ENCODE measurements at regions not wholly inside any gene's neighbourhood (a gene's known extent, or its start where the extent isn't known, plus 50 kb on each side); places are given as distances from the start of the nearest gene placed in this dataset.

DNA sequence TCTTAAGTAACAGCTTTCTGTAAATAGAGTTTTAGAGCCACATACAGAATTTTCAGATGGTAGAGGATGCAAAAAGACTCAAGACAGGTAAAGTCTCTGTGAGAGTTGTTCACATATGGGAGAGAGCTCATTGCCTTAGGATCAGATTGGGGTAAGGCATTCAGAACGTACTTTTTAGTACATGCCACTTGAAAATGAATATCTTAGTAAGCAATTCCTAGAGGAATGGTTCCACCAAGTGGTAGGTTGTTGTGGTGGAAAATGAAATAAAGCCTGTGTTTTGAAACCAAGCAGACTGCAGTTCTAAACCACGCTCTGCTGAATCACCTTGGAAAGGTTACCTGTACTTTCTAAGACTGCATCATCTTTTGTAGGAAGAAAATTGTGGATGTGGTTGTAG, 547.0 kb upstream of the LCORL start:
- Histone ChIP-seq H3K4me3 (no peak overlapping the region), H3K27ac (no peak overlapping the region), H3K4me1 (no peaks in the 10 kb centered on the region), H3K9me3 (peaks cover 0 to 3% (median 0%) of the 10 kb centered on the region in 3 donors), H3K36me3 (replicated peaks in 1 of 2; ENCODE audit: insufficient read depth in 1 of 2, low read depth in 2 of 2) (no peaks in the 10 kb centered on the region), H3K27me3 (no peaks in the 10 kb centered on the region)
- intact Hi-C loops (cut with DNase I), result no loop called here
- peak in 4 of 7 experiments; percentile 15 to 46 (median 27) for TF ChIP-seq CTCF (IDR thresholded peaks at IDR 0.05)
- TF ChIP-seq POLR2A (IDR thresholded peaks at IDR 0.05), result no peak
- DNase-seq (no peak), ATAC-seq (peak; percentile 55)
- 33 to 42% methylated on average over 2 of the region's 2 CpGs for WGBS, 2 donors

DNA sequence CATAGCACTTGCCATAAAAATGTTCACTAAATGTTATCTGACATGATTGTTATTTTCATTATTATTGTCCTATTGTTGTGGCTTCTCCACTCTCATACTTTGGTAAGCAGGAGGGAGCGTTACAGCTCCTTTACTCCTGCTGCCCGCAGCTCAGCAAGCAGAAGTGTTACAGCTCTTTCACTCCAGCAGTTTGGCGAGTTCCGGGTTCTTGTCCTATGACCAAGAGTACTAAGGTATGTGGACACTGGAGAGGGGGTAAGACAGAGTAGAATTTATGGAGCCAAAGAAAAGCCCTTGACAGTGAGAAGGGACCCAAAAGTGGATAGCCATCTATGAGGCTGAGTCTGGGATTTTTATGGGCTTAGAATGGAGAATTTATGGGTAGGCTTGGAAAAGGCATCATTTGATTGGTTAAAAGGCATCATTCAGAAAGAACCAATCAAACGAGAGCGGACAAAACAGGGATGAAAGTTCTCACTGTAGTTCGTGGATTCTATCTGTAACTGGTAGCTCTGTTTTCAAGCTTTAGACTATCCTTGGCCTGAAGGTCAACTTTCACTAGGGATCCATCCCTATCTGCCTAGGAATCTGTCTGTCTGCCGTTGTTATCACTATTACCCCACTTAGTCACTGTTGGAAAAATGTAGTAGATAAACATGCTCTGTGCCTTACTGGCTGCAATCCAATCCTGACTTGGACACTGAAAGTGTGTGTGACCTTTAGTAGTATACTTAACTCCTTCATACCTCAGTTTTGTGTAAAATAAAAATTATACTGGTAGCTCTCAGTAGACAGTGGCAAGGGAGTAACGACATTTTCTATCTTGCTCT, 545.6 kb upstream of the LCORL start:
- no peaks in the 10 kb centered on the region for H3K4me1 ChIP-seq
- TF ChIP-seq POLR2A (IDR thresholded peaks at IDR 0.05) (no peak), CTCF (IDR thresholded peaks at IDR 0.05) (no peak)
- DNase-seq, result peak in 2 of 4 donors; percentile 7 to 10
- no peaks in the 10 kb centered on the region for H3K27me3 ChIP-seq
- H3K4me3 ChIP-seq, result no peak overlapping the region
- WGBS, 2 donors, result 58 to 60% methylated on average over 9 of the region's 9 CpGs
- intact Hi-C loops (cut with DNase I), result no loop called here
- no peak for ATAC-seq
- no peaks in the 10 kb centered on the region for H3K36me3 ChIP-seq (replicated peaks in 1 of 2; ENCODE audit: insufficient read depth in 1 of 2, low read depth in 2 of 2)
- peaks cover 0 to 4% (median 0%) of the 10 kb centered on the region in 3 donors for H3K9me3 ChIP-seq
- no peak overlapping the region for H3K27ac ChIP-seq

- TF ChIP-seq POLR2A (IDR thresholded peaks at IDR 0.05), result no peak
- TF ChIP-seq CTCF (IDR thresholded peaks at IDR 0.05), result no peak
- no peaks in the 10 kb centered on the region for H3K4me1 ChIP-seq
- H3K4me3 ChIP-seq, result no peak overlapping the region
- no peak overlapping the region for H3K27ac ChIP-seq
- ATAC-seq (no peak), DNase-seq (no peak)
- H3K27me3 ChIP-seq, result no peaks in the 10 kb centered on the region
- intact Hi-C loops (cut with DNase I), result no loop called here
- H3K36me3 ChIP-seq (replicated peaks in 1 of 2; ENCODE audit: insufficient read depth in 1 of 2, low read depth in 2 of 2), result no peaks in the 10 kb centered on the region
- WGBS, 2 donors, result 80 to 100% methylated on average over 1 to 3 of the region's 3 CpGs
- H3K9me3 ChIP-seq, result peaks cover 0 to 4% (median 0%) of the 10 kb centered on the region in 3 donors
Measured at GRCh38 chr4:18559492-18559891, 537.9 kb upstream of the LCORL start.

GRCh38 chr4:18556402-18556801, 534.8 kb upstream of the LCORL start:
- no peak overlapping the region for H3K27ac ChIP-seq
- H3K9me3 ChIP-seq, result no peaks in the 10 kb centered on the region
- no peaks in the 10 kb centered on the region for H3K36me3 ChIP-seq (replicated peaks in 1 of 2; ENCODE audit: insufficient read depth in 1 of 2, low read depth in 2 of 2)
- intact Hi-C loops (cut with DNase I), result no loop called here
- TF ChIP-seq CTCF (IDR thresholded peaks at IDR 0.05) (no peak), POLR2A (IDR thresholded peaks at IDR 0.05) (no peak)
- ATAC-seq (no peak), DNase-seq (no peak)
- no peak overlapping the region for H3K4me3 ChIP-seq
- 86 to 97% methylated on average over 1 of the region's 1 CpG for WGBS, 2 donors
- H3K4me1 ChIP-seq, result no peaks in the 10 kb centered on the region
- no peaks in the 10 kb centered on the region for H3K27me3 ChIP-seq

GRCh38 chr4:18540349-18540748, 518.8 kb upstream of the LCORL start:
- ATAC-seq (no peak), DNase-seq (no peak)
- H3K27ac ChIP-seq, result no peak overlapping the region
- no peaks in the 10 kb centered on the region for H3K27me3 ChIP-seq
- no peaks in the 10 kb centered on the region for H3K4me1 ChIP-seq
- 65 to 76% methylated on average over 6 of the region's 6 CpGs for WGBS, 2 donors
- no peak overlapping the region for H3K4me3 ChIP-seq
- TF ChIP-seq CTCF (IDR thresholded peaks at IDR 0.05) (no peak), POLR2A (IDR thresholded peaks at IDR 0.05) (no peak)
- intact Hi-C loops (cut with DNase I), result no loop called here
- no peaks in the 10 kb centered on the region for H3K36me3 ChIP-seq (replicated peaks in 1 of 2; ENCODE audit: insufficient read depth in 1 of 2, low read depth in 2 of 2)
- no peaks in the 10 kb centered on the region for H3K9me3 ChIP-seq
